ENCODE measurements at regions not wholly inside any gene's neighbourhood (a gene's known extent, or its start where the extent isn't known, plus 50 kb on each side); places are given as distances from the start of the nearest gene placed in this dataset.

DNA sequence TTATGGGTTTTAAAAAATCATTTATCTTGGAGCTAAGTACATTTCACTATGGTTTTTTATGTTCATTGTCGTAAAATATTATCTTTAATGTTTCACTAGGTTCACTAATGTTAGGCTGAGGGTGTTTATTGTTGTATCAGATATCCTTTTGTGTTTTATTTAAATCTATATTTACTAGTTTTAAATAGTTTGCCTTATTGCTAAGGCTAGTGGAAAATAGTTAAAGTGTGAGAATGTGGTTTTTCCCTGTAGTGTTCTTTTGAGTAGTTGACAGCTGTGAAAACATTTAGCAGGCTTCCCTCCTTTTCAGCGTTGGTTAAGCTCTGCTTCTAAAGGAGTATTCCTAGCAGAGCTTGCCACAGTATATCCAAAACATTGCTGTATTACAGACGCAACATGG, 139.0 kb downstream of the TM9SF2 start:
- Histone ChIP-seq H3K9ac (ENCODE audit: insufficient read length) (no peak overlapping the region), H3K27ac (no peak overlapping the region), H3K9me3 (ENCODE audit: low read depth, low read length) (no peaks in the 10 kb centered on the region), H3K4me3 (no peak overlapping the region), H3K36me3 (ENCODE audit: insufficient read depth, low read length) (no peaks in the 10 kb centered on the region)
- DNase-seq (ENCODE audit: low read depth, low spot score) = no peak
- no peak for TF ChIP-seq FOXP2 (optimal IDR thresholded peaks at IDR 0.05; ENCODE audit: control extremely low read depth, extremely low read length, insufficient read depth)
- no peak for TF ChIP-seq EZH2 (IDR thresholded peaks at IDR 0.05)
- TF ChIP-seq POLR2AphosphoS5 (IDR thresholded peaks at IDR 0.05; ENCODE audit: borderline replicate concordance, low read depth, low read length) = no peak

DNA sequence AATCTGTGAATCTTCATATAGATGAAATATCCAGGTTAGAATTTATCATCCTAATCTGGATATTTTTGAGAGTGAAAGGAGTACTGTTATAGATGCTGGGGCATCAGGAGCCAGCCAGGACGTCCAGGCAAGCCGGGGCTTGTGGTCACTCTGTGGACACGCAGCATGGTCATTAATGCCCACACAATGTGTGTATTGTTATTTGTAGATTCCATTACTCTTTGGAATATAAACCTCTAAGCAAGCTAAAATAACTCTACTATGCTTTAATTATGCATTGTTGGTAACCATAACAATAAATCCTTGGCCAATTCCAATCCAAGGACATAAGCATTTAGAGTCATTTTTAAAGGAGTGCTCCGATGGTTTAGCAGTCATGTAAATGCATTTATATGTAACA, 137.9 kb downstream of the TM9SF2 start:
- no peak overlapping the region for H3K4me3 ChIP-seq
- DNase-seq (ENCODE audit: low read depth, low spot score) = no peak
- H3K9me3 ChIP-seq (ENCODE audit: low read depth, low read length) = no peaks in the 10 kb centered on the region
- H3K36me3 ChIP-seq (ENCODE audit: insufficient read depth, low read length) = no peaks in the 10 kb centered on the region
- H3K9ac ChIP-seq (ENCODE audit: insufficient read length) = no peak overlapping the region
- no peak for TF ChIP-seq POLR2AphosphoS5 (IDR thresholded peaks at IDR 0.05; ENCODE audit: borderline replicate concordance, low read depth, low read length)
- no peak for TF ChIP-seq EZH2 (IDR thresholded peaks at IDR 0.05)
- no peak for TF ChIP-seq FOXP2 (optimal IDR thresholded peaks at IDR 0.05; ENCODE audit: control extremely low read depth, extremely low read length, insufficient read depth)
- no peak overlapping the region for H3K27ac ChIP-seq

DNA sequence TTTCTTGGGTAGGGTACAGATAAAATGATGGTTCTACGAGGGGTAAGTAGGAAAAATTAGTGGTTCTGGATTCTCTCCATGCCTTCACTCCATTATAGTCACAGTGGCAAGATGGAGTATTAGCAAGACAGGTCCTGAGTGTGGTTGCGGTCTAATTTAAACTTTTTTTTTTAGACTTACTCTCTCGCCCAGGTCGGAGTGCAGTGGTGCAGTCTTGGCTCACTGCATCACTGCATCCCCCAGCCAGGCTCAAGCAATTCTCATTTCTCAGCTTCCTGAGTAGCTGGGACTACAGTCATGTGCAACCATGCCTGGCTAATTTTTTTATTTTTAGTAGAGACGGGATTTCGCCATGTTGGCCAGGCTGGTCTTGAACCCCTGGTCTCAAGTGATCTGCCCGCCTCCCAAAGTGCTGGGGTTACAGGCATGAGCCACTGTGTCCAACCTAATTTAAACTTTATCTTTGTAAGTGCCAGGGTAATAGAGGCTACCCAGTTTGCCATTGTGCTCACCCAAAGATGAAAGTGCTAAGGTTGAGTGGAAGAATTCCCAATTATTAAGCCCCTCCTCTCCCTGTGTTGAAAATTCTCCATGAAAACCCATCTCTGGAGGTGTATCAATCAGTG, 135.6 kb downstream of the TM9SF2 start:
- no peak for DNase-seq (ENCODE audit: low read depth, low spot score)
- Histone ChIP-seq H3K4me3 (no peak overlapping the region), H3K27ac (no peak overlapping the region), H3K9ac (ENCODE audit: insufficient read length) (no peak overlapping the region), H3K36me3 (ENCODE audit: insufficient read depth, low read length) (no peaks in the 10 kb centered on the region), H3K9me3 (ENCODE audit: low read depth, low read length) (no peaks in the 10 kb centered on the region)
- no peak for TF ChIP-seq EZH2 (IDR thresholded peaks at IDR 0.05)
- TF ChIP-seq FOXP2 (optimal IDR thresholded peaks at IDR 0.05; ENCODE audit: control extremely low read depth, extremely low read length, insufficient read depth) = no peak
- TF ChIP-seq POLR2AphosphoS5 (IDR thresholded peaks at IDR 0.05; ENCODE audit: borderline replicate concordance, low read depth, low read length) = no peak

DNA sequence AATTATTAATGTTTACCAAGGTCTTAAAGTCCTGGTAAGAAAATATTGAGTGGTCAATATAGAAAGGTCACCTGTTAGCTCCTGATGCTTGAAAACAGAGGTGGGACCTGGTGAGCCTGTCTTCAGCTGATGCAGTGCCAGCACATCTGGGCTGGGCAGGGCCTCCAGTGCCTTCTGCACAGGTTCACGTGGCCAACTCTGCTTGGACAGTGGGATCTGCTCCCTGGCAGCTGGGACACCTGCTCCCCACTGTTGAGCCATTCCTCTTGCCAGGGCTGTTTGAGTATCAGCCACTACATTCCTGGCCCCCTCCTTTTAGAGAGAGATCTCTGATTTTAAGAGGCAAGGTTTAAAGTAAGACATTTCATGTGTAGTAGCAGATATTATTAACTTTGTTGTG, 135.0 kb downstream of the TM9SF2 start:
- H3K4me3 ChIP-seq = no peak overlapping the region
- H3K36me3 ChIP-seq (ENCODE audit: insufficient read depth, low read length) = no peaks in the 10 kb centered on the region
- no peaks in the 10 kb centered on the region for H3K9me3 ChIP-seq (ENCODE audit: low read depth, low read length)
- no peak overlapping the region for H3K9ac ChIP-seq (ENCODE audit: insufficient read length)
- DNase-seq (ENCODE audit: low read depth, low spot score) = no peak
- H3K27ac ChIP-seq = no peak overlapping the region
- no peak for TF ChIP-seq POLR2AphosphoS5 (IDR thresholded peaks at IDR 0.05; ENCODE audit: borderline replicate concordance, low read depth, low read length)
- no peak for TF ChIP-seq FOXP2 (optimal IDR thresholded peaks at IDR 0.05; ENCODE audit: control extremely low read depth, extremely low read length, insufficient read depth)

DNA sequence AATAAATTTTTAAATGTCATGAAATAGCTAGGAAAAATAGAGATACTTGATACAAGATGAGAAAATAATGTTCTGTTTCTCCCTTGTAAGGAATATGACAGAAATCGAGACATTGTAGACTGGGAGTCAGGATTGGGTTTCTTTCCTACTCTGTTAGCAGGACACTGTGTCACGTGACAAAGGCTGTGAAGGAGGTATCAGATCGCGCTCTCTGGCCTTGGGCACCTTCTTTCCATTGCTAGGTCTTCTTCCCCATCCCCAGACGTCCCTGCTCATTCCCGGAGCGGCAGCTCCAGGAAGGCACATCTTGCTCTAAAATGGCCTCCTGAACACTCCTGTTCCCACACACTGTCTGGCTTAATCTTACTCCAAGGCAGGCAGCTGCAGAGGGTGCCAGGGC, 133.4 kb downstream of the TM9SF2 start:
- H3K27ac ChIP-seq = no peak overlapping the region
- H3K4me3 ChIP-seq = no peak overlapping the region
- H3K9ac ChIP-seq (ENCODE audit: insufficient read length) = no peak overlapping the region
- H3K9me3 ChIP-seq (ENCODE audit: low read depth, low read length) = no peaks in the 10 kb centered on the region
- no peaks in the 10 kb centered on the region for H3K36me3 ChIP-seq (ENCODE audit: insufficient read depth, low read length)
- TF ChIP-seq EZH2 (IDR thresholded peaks at IDR 0.05) = no peak
- no peak for TF ChIP-seq FOXP2 (optimal IDR thresholded peaks at IDR 0.05; ENCODE audit: control extremely low read depth, extremely low read length, insufficient read depth)
- no peak for TF ChIP-seq POLR2AphosphoS5 (IDR thresholded peaks at IDR 0.05; ENCODE audit: borderline replicate concordance, low read depth, low read length)
- no peak for DNase-seq (ENCODE audit: low read depth, low spot score)

DNA sequence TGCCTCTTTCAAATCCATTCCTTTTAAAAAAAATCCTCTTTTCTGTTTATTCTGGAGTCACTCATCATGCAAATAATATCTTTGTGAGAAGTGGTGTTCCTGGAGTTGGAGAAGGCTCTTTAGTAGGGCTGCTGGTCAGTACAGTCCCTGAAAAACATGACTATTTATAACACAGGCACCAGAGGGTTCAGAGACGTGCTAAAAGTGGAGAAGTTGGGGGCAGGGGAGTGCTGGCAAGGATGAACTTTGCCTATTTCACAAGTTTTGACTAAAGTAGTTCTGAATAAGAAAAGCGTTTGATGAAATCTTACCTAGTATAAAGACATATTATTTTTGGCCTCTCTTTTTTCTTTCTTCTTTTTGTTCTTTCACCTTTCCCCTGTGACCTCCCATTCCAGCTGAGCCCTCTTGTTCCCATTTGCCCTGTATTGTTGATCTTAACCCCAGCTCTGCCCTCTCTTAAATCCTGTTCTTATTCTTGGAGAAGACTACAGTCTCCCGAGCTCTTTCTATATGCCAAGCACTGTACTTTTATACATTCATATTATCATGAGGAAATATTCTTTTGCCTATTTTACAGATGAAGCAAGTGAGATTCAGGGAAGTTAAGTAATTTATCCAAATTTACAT, 129.1 kb downstream of the TM9SF2 start:
- Histone ChIP-seq H3K9me3 (ENCODE audit: low read depth, low read length) (no peaks in the 10 kb centered on the region), H3K36me3 (ENCODE audit: insufficient read depth, low read length) (no peaks in the 10 kb centered on the region), H3K9ac (ENCODE audit: insufficient read length) (no peak overlapping the region), H3K27ac (no peak overlapping the region), H3K4me3 (no peak overlapping the region)
- no peak for TF ChIP-seq EZH2 (IDR thresholded peaks at IDR 0.05)
- no peak for TF ChIP-seq POLR2AphosphoS5 (IDR thresholded peaks at IDR 0.05; ENCODE audit: borderline replicate concordance, low read depth, low read length)
- TF ChIP-seq FOXP2 (optimal IDR thresholded peaks at IDR 0.05; ENCODE audit: control extremely low read depth, extremely low read length, insufficient read depth) = no peak
- no peak for DNase-seq (ENCODE audit: low read depth, low spot score)

DNA sequence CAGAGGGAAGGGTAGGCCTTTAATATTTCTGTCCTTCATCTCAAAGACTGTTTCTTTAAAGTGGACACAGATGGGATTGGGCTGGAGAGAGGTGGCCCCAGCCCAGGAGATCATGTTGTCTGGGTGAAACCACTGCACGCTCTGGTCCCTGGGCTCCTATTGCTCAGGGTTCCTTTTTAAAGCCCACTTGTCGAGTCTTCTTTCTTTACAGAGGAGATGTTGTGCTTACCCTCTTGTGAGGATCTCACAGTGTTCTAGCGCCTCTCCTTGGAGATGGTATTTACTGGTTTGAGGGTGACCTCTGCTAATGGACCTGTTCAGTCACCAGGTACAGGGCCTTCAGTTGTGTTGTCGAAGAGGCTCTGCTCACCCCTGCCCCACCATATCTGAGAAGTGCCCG, 128.4 kb downstream of the TM9SF2 start:
- DNase-seq (ENCODE audit: low read depth, low spot score) = no peak
- Histone ChIP-seq H3K4me3 (no peak overlapping the region), H3K9ac (ENCODE audit: insufficient read length) (no peak overlapping the region), H3K27ac (no peak overlapping the region), H3K9me3 (ENCODE audit: low read depth, low read length) (no peaks in the 10 kb centered on the region), H3K36me3 (ENCODE audit: insufficient read depth, low read length) (no peaks in the 10 kb centered on the region)
- TF ChIP-seq POLR2AphosphoS5 (IDR thresholded peaks at IDR 0.05; ENCODE audit: borderline replicate concordance, low read depth, low read length) (no peak), EZH2 (IDR thresholded peaks at IDR 0.05) (no peak), FOXP2 (optimal IDR thresholded peaks at IDR 0.05; ENCODE audit: control extremely low read depth, extremely low read length, insufficient read depth) (no peak)

DNA sequence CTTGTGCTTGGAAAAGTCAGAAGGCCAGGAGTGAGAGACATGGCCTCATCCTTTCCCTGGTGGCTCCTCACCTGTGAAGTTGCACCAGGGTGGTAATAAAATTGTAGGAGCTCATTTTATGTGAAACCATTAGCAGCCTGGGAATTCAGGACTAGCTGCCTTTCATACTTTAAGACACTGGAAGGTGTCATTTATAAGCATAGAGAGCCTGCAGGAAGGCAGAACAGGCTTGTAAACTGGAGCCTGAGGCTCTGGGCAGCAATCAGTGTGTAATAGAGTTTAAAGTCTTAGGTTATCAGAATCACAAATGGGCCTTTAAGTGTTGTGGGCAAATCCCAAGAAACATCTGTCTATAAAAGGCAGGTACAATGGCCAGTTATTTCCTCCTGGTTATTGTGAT, 127.2 kb downstream of the TM9SF2 start:
- H3K27ac ChIP-seq = no peak overlapping the region
- no peaks in the 10 kb centered on the region for H3K9me3 ChIP-seq (ENCODE audit: low read depth, low read length)
- TF ChIP-seq EZH2 (IDR thresholded peaks at IDR 0.05) (no peak), FOXP2 (optimal IDR thresholded peaks at IDR 0.05; ENCODE audit: control extremely low read depth, extremely low read length, insufficient read depth) (no peak), POLR2AphosphoS5 (IDR thresholded peaks at IDR 0.05; ENCODE audit: borderline replicate concordance, low read depth, low read length) (no peak)
- H3K36me3 ChIP-seq (ENCODE audit: insufficient read depth, low read length) = no peaks in the 10 kb centered on the region
- no peak for DNase-seq (ENCODE audit: low read depth, low spot score)
- no peak overlapping the region for H3K9ac ChIP-seq (ENCODE audit: insufficient read length)
- H3K4me3 ChIP-seq = no peak overlapping the region

Data from SK-N-MC (cell line).